GM19455 (cell line): ENCODE measurements at regions not wholly inside any gene's neighbourhood (a gene's known extent, or its start where the extent isn't known, plus 50 kb on each side); places are given as distances from the start of the nearest gene placed in this dataset.
"Not testable (repeated sequence)": the region's sequence is repeated elsewhere in the genome, so short reads cannot be mapped to it uniquely, and the experiment has no call there.

ENCODE experiments used
- ATAC-seq: cut with Tn5 transposase; IDR thresholded peaks from one replicate; pipeline ENCODE4 v1.9.1; 2021; ENCODE audit not compliant: unreplicated experiment

DNA sequence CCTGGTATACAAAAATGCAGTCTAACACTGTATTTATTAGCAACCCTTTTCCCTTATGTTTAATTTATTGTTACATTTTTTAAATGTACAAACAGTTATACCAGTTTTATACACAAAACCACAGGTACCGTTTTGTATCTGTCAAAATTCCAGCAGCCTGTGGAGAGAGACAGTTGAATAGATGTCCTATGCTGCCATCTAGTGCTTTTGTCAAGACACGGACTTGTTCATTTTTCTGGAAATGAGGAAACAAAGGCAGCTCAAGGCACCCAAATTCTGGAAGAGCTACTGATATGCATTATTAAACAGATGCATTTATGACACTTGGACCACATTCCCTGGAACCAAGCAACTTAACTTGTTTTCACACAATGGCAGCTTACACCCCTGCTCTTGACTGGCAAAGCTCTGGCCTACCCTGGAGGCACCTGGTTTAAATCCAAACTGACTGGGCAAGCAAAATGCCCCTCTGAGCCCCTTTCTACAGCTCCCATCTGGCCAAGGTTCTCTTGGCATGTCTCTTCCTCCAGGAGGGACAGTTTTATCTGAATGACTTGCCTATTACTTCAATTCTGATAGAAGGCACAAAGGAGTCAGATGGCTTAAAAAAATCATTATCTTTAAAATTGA is 286.9 kb upstream of the PRKD1 start:
- no peak for ATAC-seq

- no peak for ATAC-seq
These were observed 291.3 kb upstream of the PRKD1 start for GRCh38 chr14:30218907-30219306.

GRCh38 chr14:30221546-30221945 is 293.9 kb upstream of the PRKD1 start:
- ATAC-seq = no peak

DNA sequence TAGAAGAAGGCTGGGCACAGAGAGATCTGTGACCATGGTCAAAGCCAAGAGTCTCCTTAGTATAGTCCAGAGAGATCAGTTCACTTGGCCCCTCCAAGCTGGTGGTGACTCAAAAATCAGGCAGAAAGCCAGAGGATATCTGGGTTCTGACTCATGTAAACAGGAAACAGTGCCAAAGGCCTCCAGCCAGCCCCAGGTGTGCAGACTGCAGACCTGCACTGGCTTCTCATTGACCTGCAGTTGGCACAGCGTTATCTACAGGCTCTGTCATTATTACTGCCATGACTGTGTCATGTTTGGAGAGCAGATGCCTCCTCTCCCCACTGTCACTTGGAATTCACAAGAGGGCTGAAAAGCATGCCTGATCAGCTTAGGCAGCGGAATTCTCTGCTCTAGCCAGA is 295.7 kb upstream of the PRKD1 start:
- no peak for ATAC-seq

GRCh38 chr14:30223966-30224365 is 296.3 kb upstream of the PRKD1 start:
- no peak for ATAC-seq

- ATAC-seq = no peak
These were observed 297.5 kb upstream of the PRKD1 start for GRCh38 chr14:30225176-30225575.

GRCh38 chr14:30227436-30227835 is 299.8 kb upstream of the PRKD1 start:
- ATAC-seq = no peak

- ATAC-seq = no peak
These were observed 300.2 kb upstream of the PRKD1 start for GRCh38 chr14:30227876-30228275.

GRCh38 chr14:30230719-30231118 is 303.1 kb upstream of the PRKD1 start:
- ATAC-seq = no peak

GRCh38 chr14:30234966-30235365 is 307.3 kb upstream of the PRKD1 start:
- ATAC-seq = no peak

- ATAC-seq = no peak
These were observed 307.8 kb upstream of the PRKD1 start for GRCh38 chr14:30235485-30235884.

DNA sequence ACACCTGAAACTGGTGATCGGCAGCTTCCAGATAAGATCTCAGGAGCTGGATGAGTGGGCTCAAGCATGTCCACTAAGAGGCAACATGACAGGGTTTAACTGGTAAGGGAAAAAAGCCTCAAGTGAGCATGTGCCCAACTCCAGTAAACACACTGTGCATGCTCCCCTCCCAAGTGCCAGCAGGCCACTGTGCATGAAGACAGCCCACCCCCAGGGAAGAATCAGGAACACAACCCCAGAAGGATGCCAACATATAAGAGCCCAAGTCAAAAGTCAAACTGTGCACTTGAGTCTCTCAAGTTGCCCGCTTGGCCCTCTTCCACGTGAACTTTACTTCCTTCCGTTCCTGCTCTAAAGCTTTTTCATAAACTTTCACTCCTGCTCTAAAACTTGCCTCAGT is 311.3 kb upstream of the PRKD1 start:
- ATAC-seq = no peak

GRCh38 chr14:30240018-30240417 is 312.4 kb upstream of the PRKD1 start:
- no peak for ATAC-seq

- ATAC-seq = no peak
These were observed 313.0 kb upstream of the PRKD1 start for GRCh38 chr14:30240685-30241084.

DNA sequence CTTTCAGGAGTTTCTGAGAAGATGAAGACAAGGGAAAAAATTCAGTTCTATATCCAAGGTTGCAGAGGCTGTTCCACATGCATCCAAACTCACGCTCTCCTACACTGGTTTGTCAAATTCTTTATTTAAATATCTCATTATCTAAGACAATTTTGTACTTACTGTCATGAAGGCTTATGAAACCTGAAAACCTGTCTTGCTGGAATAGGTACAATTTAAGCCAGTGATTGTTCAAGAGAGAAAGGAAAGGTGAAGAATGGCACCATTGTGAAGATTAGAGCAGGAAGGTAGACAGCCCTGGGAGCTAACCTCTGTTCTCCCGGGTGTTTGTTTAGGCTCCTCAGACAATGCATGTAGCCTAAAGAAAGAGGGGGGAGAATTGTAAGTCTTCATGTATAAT is 315.1 kb upstream of the PRKD1 start:
- no peak for ATAC-seq

DNA sequence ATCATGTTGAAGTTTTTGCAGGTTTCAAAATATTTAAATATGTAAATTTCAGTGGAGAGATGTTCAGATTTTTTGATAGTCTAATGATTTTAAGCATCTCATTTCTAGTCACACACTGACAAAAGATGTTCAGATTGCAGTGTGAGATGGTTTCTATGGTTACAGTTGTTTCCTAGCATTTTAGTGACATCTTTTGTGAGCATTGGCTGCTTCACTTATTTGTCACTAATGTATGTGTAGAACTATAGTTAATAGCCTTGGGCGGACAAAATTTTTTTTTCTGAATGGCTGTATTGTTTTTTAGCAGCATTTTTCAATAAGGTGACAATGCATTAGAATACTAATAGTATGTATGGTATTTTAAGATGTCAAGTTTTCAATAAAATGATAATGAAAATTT is 315.6 kb upstream of the PRKD1 start:
- no peak for ATAC-seq

DNA sequence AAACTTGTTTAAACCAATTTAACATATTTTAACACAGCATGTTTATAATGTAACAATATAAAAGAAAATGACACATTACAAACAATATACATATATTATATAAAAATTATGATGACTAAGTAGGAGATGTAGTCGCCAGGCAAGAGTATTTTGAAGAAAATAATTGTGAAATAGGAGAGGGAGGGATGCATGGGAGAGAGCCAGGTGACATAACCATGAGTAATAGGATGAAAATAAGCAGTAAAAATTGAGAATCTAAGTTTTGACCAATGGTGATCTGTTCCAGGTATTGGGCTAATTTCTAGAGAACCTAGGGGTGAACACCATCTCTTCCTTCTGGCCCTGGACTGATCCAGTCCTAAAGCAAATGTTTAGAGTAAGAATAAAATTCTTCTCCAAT is 315.2 kb upstream of the G2E3 start:
- no peak for ATAC-seq

DNA sequence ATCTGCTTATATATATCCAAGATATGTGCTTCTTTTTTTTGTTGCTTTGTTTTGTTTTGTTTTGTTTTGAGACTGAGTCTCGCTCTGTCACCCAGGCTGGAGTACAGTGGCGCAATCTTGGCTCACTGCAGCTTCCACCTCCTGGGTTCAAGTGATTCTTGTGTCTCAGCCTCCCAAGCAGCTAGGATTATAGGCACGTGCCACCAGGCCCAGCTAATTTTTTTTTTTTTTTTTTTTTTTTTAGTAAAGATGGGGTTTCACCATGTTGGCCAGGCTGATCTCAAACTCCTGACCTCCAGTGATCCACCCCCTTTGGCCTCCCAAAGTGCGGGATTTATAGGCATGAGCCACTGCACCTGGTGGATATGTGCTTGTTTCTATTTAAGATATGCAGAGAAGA is 314.6 kb upstream of the G2E3 start:
- not testable (repeated sequence) for ATAC-seq

DNA sequence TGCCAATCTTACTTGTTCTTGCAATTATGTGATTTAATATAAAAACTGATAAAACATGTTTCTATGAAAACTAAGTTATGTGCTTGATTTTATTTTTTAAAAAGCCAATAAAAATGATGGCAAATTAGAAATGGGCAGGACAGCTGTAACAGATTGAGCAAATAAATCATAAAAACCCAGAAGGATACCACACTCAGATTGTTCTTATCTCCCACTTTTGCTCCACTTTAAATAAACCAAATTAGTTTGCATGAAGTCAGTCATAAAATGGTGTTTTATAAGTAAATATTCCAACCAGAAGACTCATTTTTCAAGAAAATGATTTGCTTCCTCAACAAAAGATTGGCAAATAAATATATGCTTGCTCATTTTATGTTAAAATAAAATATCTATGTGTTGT is 307.9 kb upstream of the G2E3 start:
- no peak for ATAC-seq

DNA sequence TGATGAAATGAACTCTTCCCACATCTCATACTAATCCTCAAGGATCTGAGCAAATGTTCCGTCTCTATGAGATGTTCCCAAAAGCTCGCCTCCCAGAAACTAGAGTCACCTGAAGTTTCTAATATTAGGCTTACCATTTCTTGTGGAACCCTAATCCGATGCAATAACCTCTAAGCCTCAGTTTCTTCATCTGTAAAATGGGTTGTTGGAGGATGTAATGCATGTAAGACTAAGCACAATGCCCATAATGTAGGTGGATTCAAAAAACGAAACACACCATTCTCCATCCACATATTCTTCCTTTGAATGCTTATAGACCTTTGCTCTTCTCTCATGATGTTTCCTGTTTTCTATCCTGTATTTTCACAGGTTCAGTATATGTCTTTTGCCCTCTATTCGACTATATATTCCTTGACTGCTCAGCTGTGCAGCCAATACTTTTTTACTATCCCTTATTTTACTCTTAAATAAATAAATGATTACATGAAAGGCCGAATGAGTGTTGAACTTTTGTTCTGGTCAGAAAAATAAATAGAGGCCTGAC is 307.3 kb upstream of the G2E3 start:
- no peak for ATAC-seq

DNA sequence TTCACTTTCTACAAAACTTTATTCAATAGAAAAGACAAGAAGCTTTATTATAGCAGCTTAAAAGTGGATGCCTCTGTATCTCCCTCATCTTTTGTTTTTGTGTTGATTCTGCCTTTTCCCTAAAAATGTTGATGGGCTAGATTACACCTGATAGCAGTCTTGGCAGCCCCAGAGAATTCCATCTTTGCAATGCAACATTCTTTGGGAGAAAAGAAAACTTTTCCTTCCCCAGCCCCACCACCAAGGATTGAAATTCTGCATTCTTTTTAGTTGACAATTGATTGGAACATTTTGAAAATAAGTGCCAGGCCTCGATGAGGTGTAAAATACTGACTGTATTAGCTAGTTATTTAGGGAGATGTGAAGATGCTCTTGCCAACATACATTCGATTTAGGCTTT is 306.8 kb upstream of the G2E3 start:
- ATAC-seq = no peak

- ATAC-seq = no peak
These were observed 305.9 kb upstream of the G2E3 start for GRCh38 chr14:30252783-30253674.
